ENCODE measurements at regions not wholly inside any gene's neighbourhood (a gene's known extent, or its start where the extent isn't known, plus 50 kb on each side); places are given as distances from the start of the nearest gene placed in this dataset.
A peak's percentile ranks its signal among the peaks of the same experiment; 100 is the strongest.
"Not testable (repeated sequence)": the region's sequence is repeated elsewhere in the genome, so short reads cannot be mapped to it uniquely, and the experiment has no call there.

DNA sequence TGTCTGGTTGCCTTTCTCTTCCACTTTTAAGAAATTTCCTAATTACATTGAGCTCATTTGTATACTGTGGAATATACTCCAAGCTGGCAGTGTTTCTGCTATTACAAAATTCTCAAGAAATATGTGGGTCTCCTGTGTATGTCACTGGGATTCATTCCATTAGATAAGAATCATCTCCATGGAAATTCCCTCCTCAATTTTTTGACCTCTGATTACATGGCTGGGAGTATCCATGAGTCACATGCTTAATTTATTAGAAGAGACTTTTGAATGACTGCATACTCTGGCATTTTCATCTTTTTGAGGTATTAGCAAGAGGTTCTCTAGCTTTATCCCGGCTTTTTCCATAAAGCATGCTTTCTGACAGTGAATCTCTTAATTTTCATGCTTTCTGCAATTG is 665.5 kb upstream of the CNTNAP5 start:
- DNase-seq (ENCODE audit: low read depth) = peak; percentile 60

DNA sequence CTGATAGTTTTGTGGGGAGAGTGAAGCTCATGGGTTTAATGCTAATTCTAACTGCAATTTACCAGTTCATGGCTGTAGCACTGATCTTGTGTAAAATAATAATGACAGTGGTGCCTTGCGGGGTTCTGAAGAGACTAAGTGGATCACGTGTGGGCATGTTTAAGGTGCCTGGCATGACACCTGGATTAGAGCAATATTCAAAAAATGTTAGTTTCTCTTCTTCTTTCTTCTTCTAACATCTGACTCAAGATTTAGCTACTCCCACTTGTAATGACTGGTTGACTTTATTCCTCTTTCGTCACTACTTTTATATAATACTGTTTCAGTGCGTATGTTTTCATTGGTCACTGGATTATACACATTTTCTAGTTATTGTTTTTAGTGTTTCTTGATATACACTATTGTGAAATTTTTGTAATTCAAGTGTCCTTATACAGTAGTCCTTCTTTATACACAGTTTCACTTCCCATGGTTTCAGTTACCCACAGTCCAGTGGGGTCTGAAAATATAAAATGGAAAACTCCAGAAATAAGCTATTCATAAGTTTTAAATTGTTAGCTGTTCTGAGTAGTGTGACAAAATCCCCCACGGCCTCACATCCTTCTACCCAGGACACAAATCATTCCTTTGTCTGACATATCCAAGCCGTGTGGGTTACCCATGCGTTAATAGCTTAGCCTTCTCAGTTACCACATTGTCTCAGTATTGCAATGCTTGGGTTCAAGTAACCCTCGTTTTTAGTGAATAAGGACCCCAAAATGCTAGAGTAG is 662.2 kb upstream of the CNTNAP5 start:
- DNase-seq (ENCODE audit: low read depth) = no peak

DNA sequence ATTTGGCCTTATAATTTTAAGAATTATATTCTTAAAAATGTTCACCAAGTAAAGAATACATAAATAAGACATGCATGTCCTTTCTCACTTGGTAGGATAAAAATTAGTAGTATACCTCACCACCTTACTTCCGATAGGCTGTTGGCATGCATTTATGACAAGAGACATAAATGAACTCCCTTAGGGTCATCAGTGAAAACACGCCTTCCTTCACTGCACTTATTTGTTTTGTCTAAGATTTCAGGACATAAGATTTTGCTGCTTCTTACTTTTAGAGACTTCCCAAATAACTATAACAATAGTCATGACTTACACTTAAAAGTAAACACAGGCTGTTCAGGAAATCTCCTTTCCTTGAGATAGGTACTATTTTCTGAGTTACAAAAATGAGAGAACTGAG is 661.3 kb upstream of the CNTNAP5 start:
- DNase-seq (ENCODE audit: low read depth) = no peak

DNA sequence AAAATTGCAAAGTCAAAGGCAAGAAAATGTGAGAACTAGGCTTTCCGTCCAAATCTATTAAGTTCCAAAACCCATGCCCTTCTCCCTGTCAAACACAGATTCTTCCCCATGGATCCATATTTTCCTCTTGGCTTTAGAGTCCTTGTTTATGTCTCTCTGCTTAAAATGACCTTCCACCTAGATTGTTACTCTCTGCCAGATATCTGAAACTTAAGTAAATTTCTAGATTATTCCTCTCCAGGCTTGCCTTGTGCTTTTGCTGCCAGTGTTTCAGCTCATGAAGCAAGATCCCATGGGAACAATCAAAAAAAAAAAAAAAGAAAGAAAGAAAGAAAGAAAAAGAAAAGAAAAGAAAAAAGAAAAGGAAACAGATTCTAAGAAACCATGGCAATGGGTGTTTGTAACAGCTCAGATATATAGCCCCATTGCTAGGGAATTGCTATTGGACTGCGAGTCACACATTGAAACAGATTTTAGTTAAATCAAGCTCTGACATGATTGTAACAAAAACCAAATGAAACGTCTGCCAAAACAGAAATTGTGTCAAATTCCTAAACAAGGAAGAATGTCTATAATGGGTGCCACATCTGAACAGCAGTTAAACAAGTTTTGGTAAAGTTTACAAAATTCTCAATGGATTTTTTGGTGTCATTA is 660.7 kb upstream of the CNTNAP5 start:
- no peak for DNase-seq (ENCODE audit: low read depth)

DNA sequence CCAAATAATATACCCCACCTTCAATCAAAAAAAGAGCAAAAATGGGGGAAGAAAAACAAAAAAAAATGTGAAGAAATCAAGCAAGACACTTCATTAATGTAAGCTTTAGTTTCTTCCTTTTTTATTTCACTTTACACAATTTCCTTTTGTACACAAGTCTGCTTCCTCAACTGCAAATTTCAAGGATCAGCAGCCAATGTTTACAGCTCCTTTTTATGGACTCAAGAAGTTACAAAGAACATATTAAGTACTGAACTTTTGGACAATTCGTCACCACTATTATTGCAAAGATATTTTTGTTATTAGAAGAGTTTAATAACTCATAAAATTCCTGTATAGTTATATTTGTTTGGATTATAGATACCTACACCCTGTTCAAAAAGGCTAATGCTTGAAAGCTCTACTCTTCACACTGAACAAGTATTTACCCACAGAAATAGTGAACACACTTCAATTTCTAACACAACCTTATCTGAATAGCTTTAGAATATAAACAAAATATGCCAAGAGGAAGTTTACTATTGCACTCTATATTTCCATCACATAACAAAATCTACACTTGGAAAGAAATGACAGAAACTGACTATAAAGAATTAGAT is 658.7 kb upstream of the CNTNAP5 start:
- no peak for DNase-seq (ENCODE audit: low read depth)

DNA sequence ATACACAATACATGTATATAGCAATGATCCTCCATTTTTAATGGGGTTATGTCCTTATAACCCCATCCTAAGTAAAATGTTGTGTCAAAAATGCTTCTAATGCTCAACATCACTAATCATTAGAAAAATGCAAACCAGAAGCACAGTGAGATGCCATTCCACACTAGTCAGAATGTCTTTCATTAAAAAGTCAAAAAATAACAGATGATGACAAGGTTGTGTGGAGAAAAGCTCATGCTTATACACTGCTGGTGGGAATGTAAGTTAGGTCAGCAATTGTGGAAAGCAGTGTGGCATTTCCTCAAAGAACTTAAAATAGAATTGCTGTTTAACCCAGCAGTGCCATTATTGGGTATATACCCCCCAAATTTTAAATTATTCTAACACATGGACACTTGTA is 654.9 kb upstream of the CNTNAP5 start:
- no peak for DNase-seq (ENCODE audit: low read depth)

DNA sequence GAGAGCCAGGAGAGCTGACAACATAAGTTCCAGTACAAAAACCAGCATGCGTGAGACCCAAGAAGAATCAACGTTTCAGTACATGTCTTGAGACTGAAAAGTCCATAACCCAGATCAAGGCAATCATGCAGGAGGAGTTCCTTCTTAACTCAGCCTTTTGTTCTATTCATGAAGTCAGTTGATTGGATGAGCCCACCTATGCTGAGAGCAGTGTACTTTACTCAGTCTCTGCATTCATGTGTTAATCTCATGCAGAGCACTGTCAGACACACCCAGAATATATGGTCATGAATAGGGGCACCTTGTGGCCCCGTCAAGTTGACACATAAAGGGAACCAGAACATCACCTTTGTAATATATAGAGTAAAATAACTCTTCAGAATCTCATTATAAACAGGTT is 653.6 kb upstream of the CNTNAP5 start:
- DNase-seq (ENCODE audit: low read depth) = no peak

DNA sequence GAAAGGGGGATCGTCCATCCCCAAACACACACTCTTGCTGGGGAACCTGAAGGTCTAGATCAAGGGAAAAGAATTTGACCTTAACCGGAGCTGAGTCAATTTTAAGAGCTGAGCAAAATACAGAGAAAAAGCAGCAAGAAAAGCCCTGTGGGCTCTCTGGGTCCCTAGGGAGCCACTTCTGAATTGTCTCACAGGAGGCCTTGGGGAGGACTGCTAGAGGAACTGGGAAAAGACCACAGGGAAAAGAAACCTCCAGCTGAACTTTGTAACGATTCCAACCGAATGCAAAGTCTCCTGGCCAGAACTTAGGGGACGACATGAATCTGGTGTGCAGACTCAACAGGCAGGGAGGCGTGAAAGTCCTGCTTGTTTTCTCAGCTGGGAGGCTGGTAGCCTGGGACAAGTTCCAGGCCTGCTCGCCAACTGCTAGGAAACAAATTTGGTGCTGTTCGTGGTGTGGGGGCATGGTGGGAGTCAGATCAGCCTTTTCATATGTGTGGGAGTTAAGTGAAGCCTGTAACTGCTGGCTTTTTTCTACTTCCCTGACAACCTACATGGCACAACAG is 644.6 kb upstream of the CNTNAP5 start:
- no peak for DNase-seq (ENCODE audit: low read depth)

DNA sequence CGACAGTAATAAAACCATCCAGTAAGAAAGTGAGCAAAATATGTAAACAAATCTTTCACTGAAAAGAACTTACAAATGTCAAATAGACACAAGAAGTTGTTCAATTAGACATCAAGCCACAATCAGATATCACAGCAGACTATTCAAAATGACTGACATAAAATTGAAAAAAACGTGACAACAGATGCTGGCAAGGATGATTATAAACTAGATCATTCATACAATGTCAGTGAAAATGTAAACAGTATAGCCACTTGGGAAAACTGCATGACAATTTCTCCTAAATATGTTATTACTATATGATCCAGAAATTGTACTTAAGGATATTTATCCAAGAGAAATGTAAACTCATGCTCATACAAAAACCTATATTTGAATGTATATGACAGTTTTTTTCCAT is 609.4 kb upstream of the CNTNAP5 start:
- no peak for DNase-seq (ENCODE audit: low read depth)

DNA sequence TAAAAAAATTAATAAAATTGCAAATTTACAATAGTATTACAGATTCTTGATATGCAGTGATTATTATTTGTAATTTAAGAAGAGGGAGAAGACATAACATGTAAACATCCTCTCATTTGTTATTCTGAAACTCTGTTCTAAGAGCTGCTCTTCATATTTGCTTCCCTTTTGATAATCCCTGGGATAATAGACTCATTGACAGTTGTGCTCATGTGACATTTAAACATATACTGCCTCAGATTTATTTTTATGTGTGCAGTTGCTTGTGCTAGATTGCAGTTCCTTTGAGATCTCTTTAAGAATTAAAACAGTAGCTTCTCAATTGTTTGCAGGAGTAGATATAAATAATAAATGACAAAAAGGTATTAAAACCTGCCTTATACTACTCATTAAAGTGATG is 605.1 kb upstream of the CNTNAP5 start:
- DNase-seq (ENCODE audit: low read depth) = no peak

DNA sequence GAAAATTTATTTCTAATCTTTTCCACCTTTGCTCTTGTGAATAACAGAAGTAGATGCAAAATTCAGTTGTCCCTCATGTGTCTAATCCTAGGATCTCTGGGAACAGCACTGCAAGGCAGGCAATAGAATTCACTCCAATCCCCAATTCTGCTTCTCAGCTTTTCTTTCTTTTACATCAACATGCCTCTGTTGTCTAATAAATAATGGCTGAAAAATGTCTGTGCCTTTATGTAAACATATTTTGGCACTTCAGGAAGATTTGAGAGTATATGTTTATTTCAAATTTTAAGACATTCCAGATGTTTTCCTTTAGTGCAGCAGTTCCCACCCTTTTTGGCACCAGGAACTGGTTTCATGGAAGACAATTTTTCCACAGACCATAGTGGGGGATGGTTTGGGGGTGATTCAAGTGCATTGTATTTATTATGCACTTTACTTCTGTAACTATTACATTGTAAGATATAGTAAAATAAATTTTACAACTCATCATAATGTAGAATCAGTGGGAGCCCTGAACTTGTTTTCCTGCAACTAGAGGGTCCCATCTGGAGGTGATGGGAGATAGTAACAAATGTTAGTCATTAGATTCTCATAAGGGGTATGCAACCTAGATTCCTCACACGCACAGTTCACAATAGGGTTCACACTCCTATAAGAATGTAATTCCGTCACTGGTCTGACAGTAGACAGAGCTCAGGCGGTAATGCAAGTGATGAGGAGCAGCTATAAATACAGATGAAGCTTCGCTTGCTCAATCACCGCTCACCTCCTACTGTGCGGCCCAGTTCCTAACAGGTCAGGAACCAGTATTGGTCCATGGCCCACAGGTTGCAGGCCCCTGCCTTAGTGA is 590.3 kb upstream of the CNTNAP5 start:
- no peak for DNase-seq (ENCODE audit: low read depth)

DNA sequence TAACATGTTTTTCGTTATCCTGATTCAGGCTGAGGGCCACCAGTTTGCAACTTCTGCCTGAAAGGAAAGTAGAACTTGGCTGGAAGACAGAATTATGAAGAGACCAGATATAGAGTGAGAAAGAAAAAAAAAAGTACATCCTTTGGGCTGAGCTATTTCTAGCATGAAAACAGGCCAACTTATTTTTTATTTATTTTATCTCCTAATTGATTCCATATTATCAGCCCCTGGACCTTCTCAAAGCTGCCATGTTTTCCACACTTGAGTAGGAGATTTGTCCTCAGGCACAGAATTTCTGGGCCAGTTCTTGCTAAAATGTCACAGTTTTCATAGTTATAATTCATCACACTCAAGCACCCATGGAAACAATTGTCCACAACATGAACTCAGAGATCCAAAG is 586.8 kb upstream of the CNTNAP5 start:
- DNase-seq (ENCODE audit: low read depth) = no peak

DNA sequence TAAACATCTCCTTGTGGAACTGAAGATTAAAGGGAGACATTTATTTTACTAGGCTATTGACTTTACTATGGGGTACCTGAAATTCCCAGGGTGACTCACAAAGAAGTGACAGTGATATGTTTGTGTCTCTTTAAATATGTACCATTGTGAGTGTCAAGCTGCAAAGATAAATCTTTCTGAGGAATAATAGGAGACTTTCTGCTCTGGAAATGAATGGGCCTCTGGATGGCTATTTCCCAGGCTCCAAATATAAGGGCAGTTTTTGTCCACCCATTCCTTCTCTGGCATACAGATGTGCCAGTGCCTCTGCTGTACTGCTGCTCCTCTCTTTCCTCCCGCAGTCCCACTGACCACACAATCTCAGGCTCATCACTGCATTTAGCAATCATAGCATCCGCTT is 586.4 kb upstream of the CNTNAP5 start:
- no peak for DNase-seq (ENCODE audit: low read depth)

DNA sequence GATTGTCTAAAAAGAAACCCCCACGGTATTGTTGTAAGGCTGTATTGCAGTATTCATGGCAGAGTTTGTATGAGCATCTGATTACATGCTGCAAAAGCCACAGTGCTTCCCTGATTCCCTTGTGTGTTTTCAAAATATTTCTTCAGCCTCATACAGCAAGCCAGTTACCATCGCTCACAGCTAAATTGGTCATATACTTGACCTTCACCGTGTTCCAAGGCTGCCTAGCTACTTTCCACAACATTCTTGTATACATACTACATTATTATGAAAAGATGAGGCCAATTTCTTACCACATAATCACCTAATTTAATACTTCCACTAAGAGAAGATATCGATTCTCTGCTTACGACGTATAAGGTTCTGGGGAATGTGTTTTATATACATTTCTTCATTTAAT is 576.3 kb upstream of the CNTNAP5 start:
- no peak for DNase-seq (ENCODE audit: low read depth)

DNA sequence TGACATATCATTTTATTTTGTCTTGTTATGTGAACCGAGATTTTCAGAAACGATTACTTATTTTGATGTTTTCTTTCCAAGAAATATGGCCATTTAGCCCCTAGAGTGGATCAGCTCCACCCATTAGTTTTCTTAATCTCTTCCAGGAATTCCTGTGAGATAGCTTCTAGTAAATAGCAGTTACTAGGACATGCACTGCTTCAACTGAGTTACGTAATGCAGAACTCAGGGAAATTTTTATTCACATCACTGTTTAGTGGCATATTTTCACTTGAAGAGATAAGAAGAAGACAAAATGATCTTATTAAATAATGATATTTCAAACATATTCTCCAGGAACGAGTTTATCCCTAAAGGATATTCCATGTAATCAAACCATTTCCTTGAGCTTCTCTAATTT is 573.5 kb upstream of the CNTNAP5 start:
- no peak for DNase-seq (ENCODE audit: low read depth)

DNA sequence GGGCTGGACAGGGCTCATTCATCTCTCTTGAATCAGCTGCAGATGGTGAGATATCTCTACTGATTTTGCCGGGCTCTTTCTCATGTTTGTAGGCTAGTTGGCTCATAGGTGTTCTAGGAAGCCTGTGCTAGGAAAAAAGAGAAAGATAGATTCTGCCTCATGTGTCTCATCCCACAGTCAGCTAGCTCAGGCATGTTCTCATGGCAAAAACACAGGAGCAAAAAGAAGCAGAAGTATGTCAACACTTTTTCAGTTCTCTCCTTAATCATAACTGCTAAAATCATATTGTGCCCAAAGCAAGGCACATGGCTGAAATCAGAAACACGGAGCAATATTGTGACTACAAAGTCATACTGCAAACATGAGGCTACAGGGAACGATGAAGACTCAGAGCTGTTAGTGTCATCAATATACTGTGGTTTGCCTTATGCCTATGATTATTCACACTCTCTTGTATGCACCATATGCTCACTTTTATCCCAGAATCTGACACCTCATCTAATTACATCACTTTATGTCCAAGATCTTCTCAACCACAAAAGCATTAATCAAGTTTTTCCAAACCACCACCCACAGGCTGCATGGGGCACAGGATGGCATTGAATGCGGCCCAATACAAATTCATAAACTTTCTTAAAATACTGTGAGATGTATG is 571.9 kb upstream of the CNTNAP5 start:
- DNase-seq (ENCODE audit: low read depth) = no peak

DNA sequence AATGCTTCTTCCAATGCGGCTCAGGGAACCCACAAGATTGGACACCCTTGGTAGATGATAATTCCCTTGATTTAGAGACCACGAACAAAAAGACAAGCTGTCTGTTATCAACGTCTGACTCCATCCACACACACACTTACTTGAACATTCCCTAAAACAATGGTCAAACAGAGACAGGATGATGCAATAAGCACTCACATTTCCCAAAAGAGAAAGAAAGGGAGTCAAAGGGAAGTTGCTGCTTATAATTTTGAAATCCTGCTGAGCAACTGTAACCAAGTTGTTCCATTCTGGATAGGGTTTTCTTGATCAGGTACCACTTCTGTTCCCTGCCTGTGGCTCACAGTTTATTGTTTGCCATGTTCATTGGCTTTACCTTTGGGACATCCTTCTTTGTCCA is 571.3 kb upstream of the CNTNAP5 start:
- DNase-seq (ENCODE audit: low read depth) = no peak

DNA sequence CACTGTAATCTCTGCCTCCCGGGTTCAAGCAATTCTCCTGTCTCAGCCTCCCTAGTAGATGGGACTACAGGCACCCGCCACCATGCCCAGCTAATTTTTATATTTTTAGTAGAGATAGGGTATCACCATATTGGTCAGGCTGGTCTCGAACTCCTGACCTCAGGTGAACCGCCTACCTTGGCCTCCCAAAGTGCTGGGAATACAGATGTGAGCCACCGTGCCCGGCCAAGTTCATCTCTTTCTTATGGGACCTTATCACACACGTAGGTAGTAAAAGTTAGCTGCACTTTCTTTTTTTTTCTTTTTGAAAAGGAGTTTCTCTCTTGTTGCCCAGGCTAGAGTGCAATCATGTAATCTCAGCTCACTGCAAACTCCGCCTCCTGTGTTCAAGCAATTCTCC is 569.9 kb upstream of the CNTNAP5 start:
- DNase-seq (ENCODE audit: low read depth) = not testable (repeated sequence)

DNA sequence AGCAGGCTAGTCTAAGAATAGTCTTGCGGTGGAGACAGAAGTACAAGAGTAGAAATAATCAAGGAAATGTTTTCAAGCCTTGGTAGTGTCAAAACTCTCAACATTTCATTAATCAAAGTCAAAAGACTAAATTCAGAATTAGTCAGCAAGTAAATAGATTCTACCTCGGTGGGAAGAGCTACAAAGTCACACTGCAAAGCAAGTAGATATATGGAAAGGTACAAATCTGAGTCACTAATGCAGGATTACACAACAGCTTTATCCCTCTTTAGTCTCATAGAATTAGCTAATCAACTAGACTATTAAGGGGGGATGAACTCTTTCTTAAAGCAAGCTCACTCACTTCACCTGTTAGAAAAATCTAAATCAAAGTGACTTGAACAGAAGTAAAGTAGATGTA is 568.7 kb upstream of the CNTNAP5 start:
- DNase-seq (ENCODE audit: low read depth) = no peak

DNA sequence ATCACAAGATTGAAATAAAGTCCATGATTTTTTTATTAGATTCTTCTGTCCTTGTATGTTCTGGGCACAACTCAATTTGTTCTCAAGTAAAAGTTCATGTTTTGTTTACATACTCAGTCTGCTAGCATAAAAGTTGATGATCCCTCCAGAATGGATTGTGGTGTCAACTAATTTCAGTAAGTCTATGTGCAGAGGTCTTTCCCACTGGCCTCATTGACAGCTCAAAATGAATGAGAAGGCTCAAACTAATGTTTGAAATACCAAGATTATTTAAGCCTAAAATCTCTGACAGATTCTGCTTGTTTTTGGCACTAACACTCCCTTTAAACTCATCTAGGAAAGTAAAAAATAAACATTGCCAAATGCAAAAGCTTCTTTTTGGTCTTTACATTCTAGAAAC is 561.2 kb upstream of the CNTNAP5 start:
- no peak for DNase-seq (ENCODE audit: low read depth)

DNA sequence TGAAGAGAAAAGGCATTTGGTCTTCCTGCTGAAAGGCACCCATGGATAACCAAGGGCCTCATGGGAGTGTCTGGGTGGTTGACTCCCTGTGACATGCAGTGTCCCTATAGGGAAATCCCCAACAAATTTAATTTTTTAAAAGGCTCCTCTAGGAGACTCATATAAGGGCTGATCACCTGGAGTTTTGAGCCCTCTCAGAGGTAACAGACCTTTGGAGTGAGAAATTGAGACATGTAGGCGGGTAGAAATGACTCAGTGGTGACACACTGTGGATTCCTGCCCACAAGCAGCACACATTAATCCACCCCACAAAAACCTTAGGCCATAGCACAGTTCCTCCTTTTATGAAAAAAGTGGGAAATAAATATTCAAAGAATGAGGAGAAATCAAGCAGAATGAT is 557.0 kb upstream of the CNTNAP5 start:
- peak; percentile 5 for DNase-seq (ENCODE audit: low read depth)

DNA sequence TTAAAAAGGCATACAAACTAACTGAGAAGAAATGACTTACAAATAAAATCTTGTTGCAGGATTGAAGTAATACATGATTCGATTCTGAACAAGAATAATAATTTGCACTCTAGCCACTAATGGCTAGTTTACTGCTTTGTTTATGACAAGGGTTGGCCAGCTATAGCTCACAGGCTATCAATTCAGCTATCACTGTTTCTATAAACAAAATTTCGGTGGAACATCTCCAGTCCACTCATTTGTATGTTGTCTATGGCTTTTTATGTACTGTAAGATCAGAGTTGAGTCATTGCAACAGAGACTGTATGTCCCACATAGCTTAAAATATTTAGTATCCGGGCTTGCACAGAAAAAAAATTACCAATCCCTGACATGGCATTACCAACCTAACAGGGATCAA is 543.7 kb upstream of the CNTNAP5 start:
- DNase-seq (ENCODE audit: low read depth) = no peak
